Choroid plexus epithelial cell (primary cell): ENCODE measurements at regions not wholly inside any gene's neighbourhood (a gene's known extent, or its start where the extent isn't known, plus 50 kb on each side); places are given as distances from the start of the nearest gene placed in this dataset.
A peak's percentile ranks its signal among the peaks of the same experiment; 100 is the strongest.

Experiments used
- DNase-seq: peaks from one replicate; pipeline ENCODE4 v3.0.0-alpha.2; 2010; ENCODE audit warnings: low read depth
- H3K4me3 ChIP-seq: 2 replicates; pipeline ENCODE4 v1.5.1; 2011; ENCODE audit warnings: low read depth, mild to moderate bottlenecking, control low read depth, low read length, moderate library complexity
- TF ChIP-seq, protein P1 (sequence below): conservative IDR thresholded peaks from 2 replicates; pipeline ENCODE4 v1.5.1; 2011; ENCODE audit warnings: low read depth, mild to moderate bottlenecking, control low read depth, inconsistent platforms, low read length, moderate library complexity

DNA sequence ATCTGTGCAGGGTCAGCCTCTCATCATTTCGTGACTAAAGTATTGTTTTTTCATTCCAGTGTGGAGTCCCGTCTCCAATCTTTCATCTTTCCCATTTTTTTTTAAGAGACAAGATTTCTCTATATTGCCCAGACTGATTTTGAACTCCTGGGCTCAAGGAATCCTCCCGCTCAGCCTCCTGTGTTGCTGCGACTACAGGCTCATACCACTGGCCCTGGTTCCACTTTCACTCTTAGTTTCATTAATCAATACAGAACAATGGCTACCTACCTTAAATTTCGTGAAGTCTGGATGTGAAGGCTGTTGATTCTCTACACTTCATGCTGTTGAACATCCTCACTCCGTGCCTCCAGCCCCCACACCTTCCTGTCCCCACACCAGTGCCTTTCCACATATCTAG, 97.7 kb upstream of the GREM2 start:
- H3K4me3 ChIP-seq = no peak overlapping the region
- TF ChIP-seq, protein P1, sequence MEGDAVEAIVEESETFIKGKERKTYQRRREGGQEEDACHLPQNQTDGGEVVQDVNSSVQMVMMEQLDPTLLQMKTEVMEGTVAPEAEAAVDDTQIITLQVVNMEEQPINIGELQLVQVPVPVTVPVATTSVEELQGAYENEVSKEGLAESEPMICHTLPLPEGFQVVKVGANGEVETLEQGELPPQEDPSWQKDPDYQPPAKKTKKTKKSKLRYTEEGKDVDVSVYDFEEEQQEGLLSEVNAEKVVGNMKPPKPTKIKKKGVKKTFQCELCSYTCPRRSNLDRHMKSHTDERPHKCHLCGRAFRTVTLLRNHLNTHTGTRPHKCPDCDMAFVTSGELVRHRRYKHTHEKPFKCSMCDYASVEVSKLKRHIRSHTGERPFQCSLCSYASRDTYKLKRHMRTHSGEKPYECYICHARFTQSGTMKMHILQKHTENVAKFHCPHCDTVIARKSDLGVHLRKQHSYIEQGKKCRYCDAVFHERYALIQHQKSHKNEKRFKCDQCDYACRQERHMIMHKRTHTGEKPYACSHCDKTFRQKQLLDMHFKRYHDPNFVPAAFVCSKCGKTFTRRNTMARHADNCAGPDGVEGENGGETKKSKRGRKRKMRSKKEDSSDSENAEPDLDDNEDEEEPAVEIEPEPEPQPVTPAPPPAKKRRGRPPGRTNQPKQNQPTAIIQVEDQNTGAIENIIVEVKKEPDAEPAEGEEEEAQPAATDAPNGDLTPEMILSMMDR = no peak
- DNase-seq = no peak

DNA sequence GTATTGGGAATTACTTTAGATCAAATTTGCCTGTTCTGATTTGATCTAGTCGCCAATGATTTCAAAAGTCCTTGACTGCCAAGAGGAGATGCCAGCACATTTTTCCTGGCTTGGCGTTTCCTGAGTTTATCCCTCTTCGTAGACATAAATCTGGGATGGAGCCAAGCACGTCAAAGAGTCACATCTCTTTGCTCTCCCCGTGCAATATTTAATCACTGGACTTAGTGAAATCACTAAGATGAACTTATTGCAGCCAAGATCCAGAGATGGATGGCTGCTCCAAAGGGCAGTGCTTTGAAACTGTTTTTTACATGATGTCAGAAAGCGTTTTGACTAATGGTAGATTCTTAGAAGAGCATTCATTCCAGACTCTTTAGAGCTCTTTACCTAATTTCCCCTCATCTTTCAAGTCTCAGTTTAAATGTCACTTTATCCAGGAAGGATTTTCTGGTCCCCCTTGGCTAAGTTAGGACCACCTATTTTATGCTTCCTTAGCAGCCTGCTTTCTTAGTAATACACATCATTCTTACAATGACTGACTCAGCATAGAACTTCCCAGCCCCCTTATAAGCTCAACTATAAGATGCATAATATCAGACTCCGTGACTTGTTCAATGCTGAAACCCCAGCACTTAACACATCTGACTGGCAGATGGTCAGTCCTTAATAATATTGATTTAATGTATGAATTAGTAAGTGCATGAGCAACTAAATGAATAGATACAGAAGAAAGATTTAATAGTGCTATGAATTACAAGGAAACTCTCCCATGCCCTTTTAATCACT, 94.4 kb upstream of the GREM2 start:
- TF ChIP-seq, protein P1 = no peak
- H3K4me3 ChIP-seq = no peak overlapping the region
- no peak for DNase-seq

DNA sequence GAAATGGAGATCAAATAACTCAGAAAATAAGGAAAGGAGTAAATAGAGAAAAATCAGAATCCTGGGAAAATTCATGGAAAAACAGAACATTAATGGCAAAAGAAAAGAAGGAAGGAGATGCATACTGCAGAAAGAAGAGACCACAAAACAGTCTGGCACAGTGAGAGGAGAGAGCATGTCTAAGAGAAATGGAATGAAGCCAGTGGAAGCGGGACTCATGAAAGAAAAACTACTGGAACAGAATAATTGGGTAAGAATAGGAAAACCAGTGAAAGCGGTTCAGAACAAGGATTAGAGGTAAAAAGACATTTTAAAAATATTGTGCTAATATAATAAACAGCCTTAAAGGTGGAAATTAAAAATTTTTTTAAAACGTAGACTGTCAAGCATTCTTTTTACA, 93.6 kb upstream of the GREM2 start:
- no peak overlapping the region for H3K4me3 ChIP-seq
- DNase-seq = peak; percentile 19
- TF ChIP-seq, protein P1 = no peak

DNA sequence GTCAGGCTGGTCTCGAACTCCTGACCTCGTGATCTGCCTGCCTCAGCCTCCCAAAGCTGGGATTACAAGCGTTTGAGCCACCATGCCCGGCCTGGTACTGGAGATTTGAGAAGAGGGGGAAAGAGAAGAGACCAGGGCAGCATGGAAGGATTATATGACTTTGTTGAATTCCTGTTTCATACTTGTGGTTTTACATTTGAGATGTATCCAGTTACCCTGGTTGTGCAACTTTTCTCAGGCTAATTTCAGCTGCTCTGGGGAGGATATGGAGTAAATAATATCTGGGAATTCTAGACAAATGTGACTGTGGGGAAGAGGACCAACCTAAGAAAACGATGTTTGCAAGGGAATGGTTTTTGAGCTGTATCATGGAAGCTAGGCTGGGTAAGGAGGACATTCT, 89.5 kb upstream of the GREM2 start:
- TF ChIP-seq, protein P1 = no peak
- no peak overlapping the region for H3K4me3 ChIP-seq
- DNase-seq = peak; percentile 60

DNA sequence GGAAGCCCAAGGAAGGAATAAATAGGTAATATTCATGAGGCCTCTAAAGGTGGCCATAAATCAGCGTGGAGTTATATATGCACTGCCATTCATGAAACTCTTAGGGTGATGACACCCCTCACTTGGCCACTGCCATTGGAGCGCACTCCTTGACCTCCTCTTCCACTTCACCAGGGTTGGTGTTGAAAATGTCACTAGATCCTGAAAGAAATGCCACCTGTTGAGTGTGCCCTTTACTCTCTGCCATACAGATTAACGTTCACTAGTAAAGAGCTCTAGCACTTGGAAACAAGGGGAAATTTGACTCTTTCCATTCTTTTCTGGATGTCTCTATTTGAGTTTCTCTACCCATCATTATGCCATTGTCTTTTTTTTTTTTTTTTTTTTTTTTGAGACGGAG, 83.5 kb upstream of the GREM2 start:
- DNase-seq = no peak
- no peak overlapping the region for H3K4me3 ChIP-seq
- TF ChIP-seq, protein P1 = no peak

DNA sequence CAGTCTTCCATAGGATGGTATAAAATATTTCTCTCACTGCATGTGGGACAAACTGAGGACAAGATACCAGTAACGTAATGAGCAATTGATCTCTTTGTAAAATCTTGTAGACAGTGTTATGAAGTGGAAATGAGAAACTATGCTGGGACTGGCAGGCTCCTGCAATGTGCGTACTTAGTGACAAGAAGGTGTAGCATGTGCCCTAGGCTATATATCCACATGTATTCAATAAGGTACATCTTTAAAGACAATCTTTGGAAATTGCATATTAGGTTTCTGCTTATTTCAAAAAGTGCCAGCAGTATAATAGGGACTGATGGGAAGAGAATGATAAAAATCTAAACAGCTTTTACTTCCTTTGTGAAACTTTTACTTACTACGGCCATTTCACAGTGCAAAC, 81.9 kb upstream of the GREM2 start:
- no peak overlapping the region for H3K4me3 ChIP-seq
- no peak for DNase-seq
- TF ChIP-seq, protein P1 = no peak

DNA sequence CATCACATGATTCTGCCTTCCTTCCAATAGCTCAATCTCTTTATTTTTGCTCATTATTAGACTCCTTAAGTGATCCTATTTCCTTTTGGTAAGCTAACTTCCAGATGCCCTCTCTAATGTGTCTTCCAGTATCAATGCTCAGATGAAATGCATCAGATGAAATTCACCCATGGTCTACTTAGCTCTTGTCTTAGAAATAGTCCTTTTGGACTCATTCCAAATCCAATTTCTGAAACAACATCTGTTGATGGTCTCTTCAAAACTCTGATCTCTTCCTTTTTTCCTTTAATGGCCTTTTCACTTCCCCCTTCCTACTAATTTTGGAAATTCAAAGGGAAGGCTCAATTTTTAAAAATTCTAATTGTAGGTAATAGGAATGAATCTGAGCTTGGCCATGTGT, 81.1 kb upstream of the GREM2 start:
- no peak overlapping the region for H3K4me3 ChIP-seq
- TF ChIP-seq, protein P1 = no peak
- DNase-seq = no peak
